Prostate gland (tissue), 2 donors: ENCODE measurements at regions not wholly inside any gene's neighbourhood (a gene's known extent, or its start where the extent isn't known, plus 50 kb on each side); places are given as distances from the start of the nearest gene placed in this dataset.

Experiments used
- DNase-seq: peaks from one replicate; pipeline ENCODE4 v3.0.0-alpha.2; 2019; ENCODE audit warnings: low spot score
- H3K27ac ChIP-seq, 2 donors: fragments of 200-600 bp; sonication (generic); 2 replicates each; pipeline ENCODE4 v1.5.1; 2017 to 2019
- H3K27me3 ChIP-seq: fragments of 200-600 bp; sonication (generic); replicated peaks from 2 replicates; pipeline ENCODE4 v1.5.1; 2019; ENCODE audit not compliant: insufficient read depth
- H3K36me3 ChIP-seq, 2 donors: fragments of 200-600 bp; sonication (generic); 1 replicate in 1 of 2; 2 replicates in 1 of 2; pipeline versions ENCODE4 v1.5.1 to v1.8.1; 2017 to 2019
- H3K4me1 ChIP-seq: fragments of 200-600 bp; sonication (generic); replicated peaks from 2 replicates; pipeline ENCODE4 v1.5.1; 2019
- H3K4me3 ChIP-seq, 2 donors: fragments of 200-600 bp; sonication (generic); 2 replicates each; pipeline ENCODE4 v1.5.1; 2017 to 2019
- H3K9me3 ChIP-seq: fragments of 200-600 bp; sonication (generic); 2 replicates; pipeline ENCODE4 v1.5.1; 2017
- CTCF ChIP-seq, 4 experiments: fragments of 200-600 bp in 2 of 4; fragments of 450-650 bp in 2 of 4; sonication (generic) in 2 of 4; IDR thresholded peaks; 1 replicate in 3 of 4; 2 replicates in 1 of 4; pipeline ENCODE4 v1.5.1; 2016 to 2019; ENCODE audit warnings: antibody characterized with exemption in 4 of 4, mild to moderate bottlenecking in 2 of 4, moderate library complexity in 2 of 4
- POLR2A ChIP-seq: fragments of 450-650 bp; IDR thresholded peaks from one replicate; pipeline ENCODE4 v1.6.1; 2016; ENCODE audit warnings: antibody characterized with exemption, mild to moderate bottlenecking
- POLR2AphosphoS5 ChIP-seq: sonication (generic); formaldehyde crosslinking; IDR thresholded peaks from one replicate; pipeline ENCODE4 v1.6.1; 2017; ENCODE audit warnings: antibody characterized with exemption
- WGBS: methylation state at CpG from one replicate; pipeline ENCODE4 v1.1.5; 2018; 5-methylcytosine and 5-hydroxymethylcytosine counted together
- intact Hi-C: fragments of 100-400 bp; cut with DNase I; formaldehyde crosslinking; loops from one replicate; pipeline ENCODE4 v1.14.2; 2022

DNA sequence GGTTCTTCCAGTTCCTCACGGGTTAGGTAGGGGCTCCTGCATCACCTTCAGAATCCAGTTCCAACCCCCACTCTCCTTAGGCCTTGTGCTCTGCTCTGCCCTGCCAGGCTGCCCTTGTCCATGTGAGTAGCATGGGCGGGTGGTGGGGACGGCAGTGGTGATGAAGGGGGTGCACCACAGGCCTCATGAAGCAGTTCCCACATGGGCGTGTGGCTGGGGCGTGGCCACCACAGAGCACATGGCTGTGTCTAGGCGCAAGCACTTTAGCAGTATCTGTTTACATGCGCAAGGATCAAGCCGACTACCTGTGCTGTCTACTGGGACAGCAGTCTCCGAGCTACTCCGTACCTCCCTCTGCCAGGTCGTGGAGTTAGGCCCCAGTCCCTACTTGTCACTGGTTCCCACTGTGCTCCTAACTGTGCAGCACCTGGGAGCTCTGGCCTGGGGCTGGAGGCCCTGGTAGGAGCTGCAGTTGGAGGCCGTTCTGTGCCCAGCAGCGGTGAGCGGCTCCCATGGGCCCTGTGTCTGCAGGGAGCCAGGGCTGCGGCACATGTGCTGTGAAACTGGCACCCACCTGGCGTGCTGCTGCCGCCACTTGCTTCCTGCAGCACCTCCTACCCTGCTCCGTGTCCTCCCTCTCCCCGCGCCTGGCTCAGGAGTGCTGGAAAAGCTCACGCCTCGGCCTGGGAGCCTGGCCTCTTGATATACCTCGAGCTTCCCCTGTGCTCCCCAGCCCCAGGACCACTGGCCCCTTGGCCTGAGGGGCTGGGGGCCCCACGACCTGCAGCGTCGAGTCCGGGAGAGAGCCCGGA is 53.5 kb downstream of the PLXNA1 start:
- no peak overlapping the region for H3K4me3 ChIP-seq
- no peak overlapping the region for H3K27ac ChIP-seq
- intact Hi-C loops = no loop called here
- no peak for TF ChIP-seq POLR2A
- TF ChIP-seq CTCF (IDR thresholded peaks at IDR 0.05) = no peak
- no peak for TF ChIP-seq POLR2AphosphoS5
- no peaks in the 10 kb centered on the region for H3K4me1 ChIP-seq
- WGBS = 86% methylated on average over 28 of the region's 28 CpGs
- no peaks in the 10 kb centered on the region for H3K9me3 ChIP-seq
- no peak for DNase-seq
- H3K27me3 ChIP-seq = no peaks in the 10 kb centered on the region
- peaks cover 6 to 10% of the 10 kb centered on the region in 2 donors for H3K36me3 ChIP-seq

DNA sequence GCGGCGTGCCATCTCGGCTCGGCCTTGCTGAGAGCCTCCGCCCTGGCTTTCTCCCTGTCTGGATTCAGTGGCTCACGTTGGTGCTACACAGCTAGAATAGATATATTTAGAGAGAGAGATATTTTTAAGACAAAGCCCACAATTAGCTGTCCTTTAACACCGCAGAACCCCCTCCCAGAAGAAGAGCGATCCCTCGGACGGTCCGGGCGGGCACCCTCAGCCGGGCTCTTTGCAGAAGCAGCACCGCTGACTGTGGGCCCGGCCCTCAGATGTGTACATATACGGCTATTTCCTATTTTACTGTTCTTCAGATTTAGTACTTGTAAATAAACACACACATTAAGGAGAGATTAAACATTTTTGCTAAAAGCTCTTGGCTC is 54.1 kb downstream of the PLXNA1 start:
- H3K9me3 ChIP-seq = no peaks in the 10 kb centered on the region
- no peak overlapping the region for H3K4me3 ChIP-seq
- WGBS = 84% methylated on average over 16 of the region's 16 CpGs
- H3K27me3 ChIP-seq = no peaks in the 10 kb centered on the region
- intact Hi-C loops = no loop called here
- no peak for DNase-seq
- peaks cover 6 to 10% of the 10 kb centered on the region in 2 donors for H3K36me3 ChIP-seq
- H3K4me1 ChIP-seq = no peaks in the 10 kb centered on the region
- no peak for TF ChIP-seq POLR2A
- TF ChIP-seq POLR2AphosphoS5 = no peak
- no peak for TF ChIP-seq CTCF (IDR thresholded peaks at IDR 0.05)
- no peak overlapping the region for H3K27ac ChIP-seq

- TF ChIP-seq POLR2A = no peak
These were observed 54.5 kb downstream of the PLXNA1 start for GRCh38 chr3:127037418-127037841.

DNA sequence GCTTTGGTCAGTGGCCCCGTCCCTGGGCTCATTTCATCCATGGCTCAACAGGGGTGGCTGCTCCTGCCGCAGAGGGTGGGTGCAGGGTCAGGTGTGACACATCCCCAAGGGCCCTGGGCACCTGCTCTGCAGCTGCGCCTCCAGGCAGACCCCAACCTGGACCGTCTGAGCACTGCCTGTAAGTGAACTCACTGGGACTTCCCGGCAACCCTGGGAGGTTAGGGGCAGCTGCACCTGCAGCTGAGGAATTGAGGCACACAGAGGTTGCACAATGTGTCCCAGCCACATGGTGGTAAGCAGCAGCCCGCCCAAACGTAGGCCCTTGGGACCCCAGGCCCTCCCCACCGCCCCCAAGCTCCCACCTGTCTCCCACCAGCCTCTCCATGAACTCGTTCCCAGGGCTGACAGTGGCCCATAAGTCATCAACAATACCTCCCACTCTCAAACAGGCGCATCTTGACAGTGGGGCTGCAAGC is 55.1 kb downstream of the PLXNA1 start:
- H3K27ac ChIP-seq = no peak overlapping the region
- H3K4me1 ChIP-seq = no peaks in the 10 kb centered on the region
- TF ChIP-seq POLR2A = no peak
- no peak for TF ChIP-seq POLR2AphosphoS5
- no peak for TF ChIP-seq CTCF (IDR thresholded peaks at IDR 0.05)
- H3K9me3 ChIP-seq = no peaks in the 10 kb centered on the region
- intact Hi-C loops = no loop called here
- no peaks in the 10 kb centered on the region for H3K27me3 ChIP-seq
- H3K4me3 ChIP-seq = no peak overlapping the region
- 85% methylated on average over 10 of the region's 10 CpGs for WGBS
- DNase-seq = no peak
- peaks cover 0 to 4% of the 10 kb centered on the region in 2 donors for H3K36me3 ChIP-seq

More at GRCh38 chr3:127037418-127037841, 54.5 kb downstream of the PLXNA1 start:
- Histone ChIP-seq H3K27ac (no peak overlapping the region), H3K4me1 (no peaks in the 10 kb centered on the region), H3K27me3 (no peaks in the 10 kb centered on the region), H3K36me3 (peaks cover 4 to 10% of the 10 kb centered on the region in 2 donors), H3K9me3 (no peaks in the 10 kb centered on the region), H3K4me3 (no peak overlapping the region)
- no peak for DNase-seq
- intact Hi-C loops = no loop called here
- 64% methylated on average over 11 of the region's 11 CpGs for WGBS

GRCh38 chr3:127038466-127038865 is 55.6 kb downstream of the PLXNA1 start:
- Histone ChIP-seq H3K4me1 (no peaks in the 10 kb centered on the region), H3K4me3 (no peak overlapping the region), H3K36me3 (no peaks in the 10 kb centered on the region), H3K27me3 (no peaks in the 10 kb centered on the region), H3K27ac (no peak overlapping the region), H3K9me3 (no peaks in the 10 kb centered on the region)
- DNase-seq = no peak
- no peak for TF ChIP-seq CTCF (IDR thresholded peaks at IDR 0.05)
- TF ChIP-seq POLR2AphosphoS5 = no peak
- TF ChIP-seq POLR2A = no peak
- 67% methylated on average over 14 of the region's 14 CpGs for WGBS
- intact Hi-C loops = no loop called here
